GM18505 (cell line): ENCODE measurements at regions not wholly inside any gene's neighbourhood (a gene's known extent, or its start where the extent isn't known, plus 50 kb on each side); places are given as distances from the start of the nearest gene placed in this dataset.

Experiments
- ATAC-seq: cut with Tn5 transposase; IDR thresholded peaks from one replicate; pipeline ENCODE4 v1.9.1; 2021; ENCODE audit not compliant: unreplicated experiment
- POLR2A ChIP-seq: IDR thresholded peaks from 4 replicates; pipeline ENCODE4 v1.6.1; 2011; ENCODE audit warnings: borderline replicate concordance; ENCODE audit not compliant: insufficient read depth, insufficient read length; ENCODE audit errors: extremely low read depth

DNA sequence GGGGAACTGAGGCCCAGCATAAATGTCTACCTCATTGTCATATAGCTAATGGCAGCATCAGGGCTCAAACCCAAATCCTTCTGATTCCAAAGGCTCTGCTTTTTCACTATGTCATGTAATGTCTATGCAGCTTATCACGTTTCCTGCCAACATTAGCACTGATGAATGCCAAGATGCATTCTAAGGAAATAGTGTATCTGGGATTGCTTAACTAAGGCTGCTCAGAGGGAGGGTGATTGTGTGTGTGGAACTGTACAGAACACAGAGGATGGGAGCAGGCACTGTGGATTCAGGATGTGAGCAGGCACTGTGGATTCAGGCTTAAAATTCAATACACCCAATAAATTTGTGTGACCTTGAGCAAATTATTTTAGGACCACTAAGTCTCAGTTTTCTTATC is 456.4 kb upstream of the DEPDC1 start:
- ATAC-seq = no peak

GRCh38 chr1:68954841-68955240 is 458.0 kb upstream of the DEPDC1 start:
- no peak for TF ChIP-seq POLR2A

More for the DNA sequence above, 456.4 kb upstream of the DEPDC1 start:
- TF ChIP-seq POLR2A = no peak

GRCh38 chr1:68955424-68955823 is 458.5 kb upstream of the DEPDC1 start:
- ATAC-seq = no peak
- TF ChIP-seq POLR2A = no peak

More at GRCh38 chr1:68954841-68955240, 458.0 kb upstream of the DEPDC1 start:
- ATAC-seq = no peak

- no peak for ATAC-seq
- TF ChIP-seq POLR2A = no peak
These were observed 462.1 kb upstream of the DEPDC1 start for GRCh38 chr1:68958958-68959357.

GRCh38 chr1:68959461-68960030 is 462.7 kb upstream of the DEPDC1 start:
- ATAC-seq = no peak
- TF ChIP-seq POLR2A = no peak

- ATAC-seq = no peak
- TF ChIP-seq POLR2A = no peak
These were observed 464.3 kb upstream of the DEPDC1 start for GRCh38 chr1:68961143-68961542.

- TF ChIP-seq POLR2A = no peak
- no peak for ATAC-seq
These were observed 466.5 kb upstream of the DEPDC1 start for GRCh38 chr1:68963353-68963752.

DNA sequence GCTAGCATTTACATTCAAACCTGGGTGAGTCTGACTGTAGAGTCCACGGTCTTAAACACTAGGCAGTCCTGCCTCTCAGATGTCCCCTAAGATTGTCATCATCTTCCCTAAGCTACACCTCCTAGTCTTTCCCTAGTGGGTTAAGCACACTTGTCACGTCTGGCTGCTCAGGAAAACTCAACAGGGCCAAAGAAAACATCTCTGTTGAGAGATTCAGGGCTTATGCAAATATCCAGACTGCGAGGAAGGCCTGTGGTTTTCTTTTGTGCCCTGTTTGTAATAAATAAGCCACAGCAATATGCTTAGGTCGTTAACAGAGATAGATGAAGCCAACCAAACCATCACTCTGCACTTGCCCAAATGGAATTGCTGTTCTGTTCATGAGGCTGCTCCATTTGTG is 472.6 kb upstream of the DEPDC1 start:
- ATAC-seq = no peak
- no peak for TF ChIP-seq POLR2A

DNA sequence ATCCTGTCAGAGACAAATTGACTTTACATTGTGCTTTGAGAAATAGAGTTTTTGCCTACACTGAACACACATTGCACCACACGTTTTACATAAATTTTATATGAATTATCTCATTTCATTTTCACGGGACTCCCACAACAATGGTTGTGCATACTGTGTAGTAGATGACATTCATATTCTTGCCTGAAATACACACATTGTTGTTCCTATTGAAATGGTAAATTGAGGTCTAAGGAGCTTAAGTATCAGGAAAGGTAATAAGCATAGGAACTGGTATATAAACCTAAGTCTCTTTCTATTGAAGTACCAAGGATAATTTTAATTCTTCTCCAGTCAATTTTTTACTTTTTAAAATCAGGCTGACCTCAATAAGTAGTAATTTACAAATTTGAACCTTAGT is 473.7 kb upstream of the DEPDC1 start:
- TF ChIP-seq POLR2A = no peak
- ATAC-seq = no peak

DNA sequence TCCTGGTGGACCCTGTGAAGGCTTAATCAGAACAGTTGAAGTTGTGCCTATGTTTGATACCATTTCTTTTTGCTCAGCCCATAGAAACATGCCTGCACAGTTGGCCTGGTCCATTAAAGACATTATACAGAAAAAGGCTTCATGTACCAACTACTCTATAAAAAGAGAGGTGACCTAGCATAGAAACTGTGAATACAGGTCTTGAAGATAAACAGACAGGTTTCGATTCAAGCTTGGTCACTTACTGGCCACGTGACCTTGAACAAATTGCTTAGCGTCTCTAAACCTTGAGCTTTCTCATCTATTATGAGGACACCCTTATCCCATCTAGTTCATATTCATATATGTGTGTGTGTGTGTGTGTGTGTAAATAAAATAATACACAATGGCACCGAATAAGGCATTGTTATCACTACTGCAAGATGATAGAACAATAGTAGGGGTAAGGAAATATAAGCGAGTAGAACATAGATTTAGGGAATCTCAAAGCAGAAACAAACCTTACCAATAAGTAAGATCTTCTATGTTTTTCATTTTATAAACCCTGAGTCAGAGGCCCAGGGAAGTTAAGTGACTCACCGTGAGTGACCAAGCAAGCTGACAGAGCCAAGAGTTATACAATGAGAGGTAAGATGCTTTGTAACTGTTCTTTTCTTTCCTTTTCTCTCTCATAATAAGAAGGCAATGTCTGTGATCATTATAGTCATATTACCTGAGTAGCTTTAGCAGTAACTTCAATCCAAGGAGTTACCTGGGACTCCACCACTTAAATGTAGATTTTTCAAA is 476.8 kb upstream of the DEPDC1 start:
- no peak for TF ChIP-seq POLR2A
- no peak for ATAC-seq

- no peak for ATAC-seq
- no peak for TF ChIP-seq POLR2A
These were observed 477.6 kb upstream of the DEPDC1 start for GRCh38 chr1:68974447-68974846.

DNA sequence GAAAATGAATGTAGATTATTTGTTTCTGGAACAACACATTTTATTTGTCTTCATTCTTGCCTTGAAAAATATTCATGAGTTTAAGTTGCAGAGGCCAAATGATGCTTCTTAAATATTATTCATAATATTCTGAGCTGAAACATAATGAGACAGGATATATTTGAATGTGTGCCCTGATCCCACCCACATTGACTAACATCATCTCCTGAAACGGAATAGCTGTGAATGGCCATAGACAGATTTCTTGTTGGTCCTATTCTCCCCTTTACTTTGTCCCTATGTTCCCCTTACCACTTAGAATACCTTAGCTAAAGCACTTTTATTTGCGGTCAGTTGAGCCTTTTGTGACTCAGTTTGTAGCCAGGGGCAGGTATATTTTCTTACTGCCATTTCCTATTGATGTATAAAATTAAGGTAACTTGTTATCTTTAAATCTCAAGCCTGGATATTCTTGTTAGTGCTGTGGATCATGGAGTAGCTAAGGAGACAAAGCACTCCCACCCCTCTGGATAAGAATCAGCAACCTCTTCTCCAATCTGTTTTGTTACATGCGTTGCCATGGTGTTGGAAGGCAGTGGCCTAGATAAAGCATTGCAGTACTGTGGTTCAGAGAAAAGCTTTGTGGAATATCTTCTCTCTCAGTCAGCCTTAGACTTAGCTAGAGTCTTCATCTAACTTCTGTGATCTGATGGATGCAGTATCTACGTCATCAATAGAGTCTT is 478.5 kb upstream of the DEPDC1 start:
- TF ChIP-seq POLR2A = no peak
- ATAC-seq = no peak

GRCh38 chr1:68976916-68977610 is 480.2 kb upstream of the DEPDC1 start:
- no peak for ATAC-seq
- no peak for TF ChIP-seq POLR2A
